ENCODE measurements at regions not wholly inside any gene's neighbourhood (a gene's known extent, or its start where the extent isn't known, plus 50 kb on each side); places are given as distances from the start of the nearest gene placed in this dataset.
A peak's percentile ranks its signal among the peaks of the same experiment; 100 is the strongest.

DNA sequence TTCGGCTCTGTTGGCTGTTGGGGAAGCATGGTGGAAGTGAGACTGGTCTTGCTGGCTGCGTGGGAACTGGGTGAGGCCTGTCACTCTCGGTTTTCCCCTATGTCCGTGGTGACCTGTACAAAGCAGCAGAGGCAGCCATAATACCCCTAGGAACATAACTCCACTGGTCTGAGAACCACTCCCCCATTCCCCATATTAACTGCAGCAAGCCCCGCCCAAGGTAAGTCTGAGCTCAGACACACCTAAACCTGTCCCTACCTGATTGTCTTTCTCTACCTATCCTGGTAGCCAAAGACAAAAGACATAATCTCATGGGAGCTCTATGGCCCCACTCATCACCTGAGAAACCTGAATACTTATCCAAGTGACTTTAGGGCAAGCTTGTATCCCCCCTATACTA, 156.3 kb upstream of the PHACTR1 start:
- CTCF ChIA-PET (ENCODE audit: partially characterized antibody), result interaction anchor here (1.2 kb wide), 2 partner anchors 46 to 79 kb away, joined by 3 read pairs; no protein-coding TSS in a partner anchor

More for the DNA sequence above, 156.3 kb upstream of the PHACTR1 start:
- H3K4me3 ChIP-seq (ENCODE audit: extremely low read depth in 1 of 4, insufficient read depth in 2 of 4, low read depth in 3 of 4, low read length in 4 of 4), result no peak overlapping the region
- no peaks in the 10 kb centered on the region for H3K79me2 ChIP-seq (ENCODE audit: control insufficient read depth in 1 of 2, insufficient read depth in 2 of 2, low read length in 2 of 2)
- POLR2A ChIA-PET (ENCODE audit: partially characterized antibody), result no interaction called here
- H2AK5ac ChIP-seq (ENCODE audit: low read depth, low read length), result no peak overlapping the region
- no peak overlapping the region for H4K91ac ChIP-seq (replicated peaks; ENCODE audit: insufficient read length, low read length)
- no peak overlapping the region for H3K4me2 ChIP-seq (ENCODE audit: insufficient read depth in 1 of 2, low read depth in 2 of 2, low read length in 2 of 2)
- H4K5ac ChIP-seq (ENCODE audit: insufficient read length, low read depth, low read length), result no peak overlapping the region
- 83% methylated on average over 5 of the region's 5 CpGs; no CpG with 5 or more reads in 1 of the 2 experiments for WGBS, 2 experiments (ENCODE audit: extremely low coverage in 1 of 2, insufficient coverage in 1 of 2, insufficient read length in 1 of 2, insufficient replicate concordance in 2 of 2, low coverage in 1 of 2, low lambda C conversion rate in 2 of 2, missing lambda C conversion rate in 1 of 2)
- no peak overlapping the region for H2BK20ac ChIP-seq (ENCODE audit: low read length)
- H3K79me1 ChIP-seq (ENCODE audit: low read depth, low read length), result no peaks in the 10 kb centered on the region
- no peak overlapping the region for H3K9ac ChIP-seq (replicated peaks in 1 of 4; ENCODE audit: extremely low read depth in 1 of 4, low read depth in 3 of 4, low read length in 3 of 4)
- H3K27me3 ChIP-seq (replicated peaks in 1 of 4; ENCODE audit: control insufficient read depth in 3 of 4, extremely low read depth in 1 of 4, insufficient read depth in 3 of 4, low read length in 3 of 4), result 0 out of 7 replicates have a peak, but pooled peaks cover 0 to 2% (median 0%) of the 10 kb centered on the region in 4 experiments
- H2BK15ac ChIP-seq (ENCODE audit: low read length), result no peak overlapping the region
- DNase-seq (ENCODE audit: low read depth in 1 of 2, low spot score in 2 of 2) (no peak), FAIRE-seq (no peak)
- H2AFZ ChIP-seq (ENCODE audit: low read length), result 0 out of 2 replicates have a peak overlapping the region, but pooled peaks have one; percentile 33
- H2BK12ac ChIP-seq (ENCODE audit: low read depth, low read length), result no peak overlapping the region
- H3K36me3 ChIP-seq (ENCODE audit: control insufficient read depth in 2 of 4, insufficient read depth in 4 of 4, low read length in 3 of 4), result no peaks in the 10 kb centered on the region
- H3K9me3 ChIP-seq (ENCODE audit: insufficient read depth in 2 of 2, low read depth in 1 of 2, low read length in 1 of 2), result peaks cover 4 to 11% of the 10 kb centered on the region in 2 experiments; a peak in 2 of 4 replicates
- TF ChIP-seq TAF1 (IDR thresholded peaks at IDR 0.05; ENCODE audit: low read depth, low read length) (no peak), SAP30 (IDR thresholded peaks at IDR 0.05; ENCODE audit: insufficient read depth, insufficient replicate concordance, low read length) (no peak), CHD1 (IDR thresholded peaks at IDR 0.05; ENCODE audit: low read depth, low read length) (no peak)
- no peak overlapping the region for H3K4ac ChIP-seq (replicated peaks; ENCODE audit: insufficient read length, low read depth, low read length)
- H2BK120ac ChIP-seq (replicated peaks; ENCODE audit: low read depth, low read length), result no peak overlapping the region
- H3K56ac ChIP-seq (replicated peaks; ENCODE audit: insufficient read length, low read depth, low read length), result no peak overlapping the region
- no peak overlapping the region for H3K14ac ChIP-seq (ENCODE audit: insufficient read length)
- H4K20me1 ChIP-seq (replicated peaks in 1 of 2; ENCODE audit: control insufficient read depth in 1 of 2, insufficient read depth in 2 of 2, low read length in 2 of 2), result no peaks in the 10 kb centered on the region
- no peak overlapping the region for H3K23ac ChIP-seq (ENCODE audit: insufficient read length)
- H3K23me2 ChIP-seq (ENCODE audit: low read depth, low read length), result no peaks in the 10 kb centered on the region
- no peak overlapping the region for H4K8ac ChIP-seq (ENCODE audit: extremely low read depth, insufficient read depth, low read length)
- H2BK5ac ChIP-seq (ENCODE audit: low read depth, low read length), result no peak overlapping the region
- H3K4me1 ChIP-seq (replicated peaks in 1 of 4; ENCODE audit: control insufficient read depth in 3 of 4, insufficient read depth in 4 of 4, low read length in 3 of 4), result no peaks in the 10 kb centered on the region
- H3K27ac ChIP-seq (ENCODE audit: low read depth, low read length), result no peak overlapping the region
- no peak overlapping the region for H3K18ac ChIP-seq (ENCODE audit: extremely low read depth, low read length)

All from H1 (cell line).